ENCODE measurements at regions not wholly inside any gene's neighbourhood (a gene's known extent, or its start where the extent isn't known, plus 50 kb on each side); places are given as distances from the start of the nearest gene placed in this dataset.

- TF ChIP-seq, protein P1, sequence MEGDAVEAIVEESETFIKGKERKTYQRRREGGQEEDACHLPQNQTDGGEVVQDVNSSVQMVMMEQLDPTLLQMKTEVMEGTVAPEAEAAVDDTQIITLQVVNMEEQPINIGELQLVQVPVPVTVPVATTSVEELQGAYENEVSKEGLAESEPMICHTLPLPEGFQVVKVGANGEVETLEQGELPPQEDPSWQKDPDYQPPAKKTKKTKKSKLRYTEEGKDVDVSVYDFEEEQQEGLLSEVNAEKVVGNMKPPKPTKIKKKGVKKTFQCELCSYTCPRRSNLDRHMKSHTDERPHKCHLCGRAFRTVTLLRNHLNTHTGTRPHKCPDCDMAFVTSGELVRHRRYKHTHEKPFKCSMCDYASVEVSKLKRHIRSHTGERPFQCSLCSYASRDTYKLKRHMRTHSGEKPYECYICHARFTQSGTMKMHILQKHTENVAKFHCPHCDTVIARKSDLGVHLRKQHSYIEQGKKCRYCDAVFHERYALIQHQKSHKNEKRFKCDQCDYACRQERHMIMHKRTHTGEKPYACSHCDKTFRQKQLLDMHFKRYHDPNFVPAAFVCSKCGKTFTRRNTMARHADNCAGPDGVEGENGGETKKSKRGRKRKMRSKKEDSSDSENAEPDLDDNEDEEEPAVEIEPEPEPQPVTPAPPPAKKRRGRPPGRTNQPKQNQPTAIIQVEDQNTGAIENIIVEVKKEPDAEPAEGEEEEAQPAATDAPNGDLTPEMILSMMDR (IDR thresholded peaks at IDR 0.05; ENCODE audit: low read depth, low read length, missing input control) = no peak
- TF ChIP-seq YY1 (IDR thresholded peaks at IDR 0.05) = no peak
- TF ChIP-seq, protein P2, sequence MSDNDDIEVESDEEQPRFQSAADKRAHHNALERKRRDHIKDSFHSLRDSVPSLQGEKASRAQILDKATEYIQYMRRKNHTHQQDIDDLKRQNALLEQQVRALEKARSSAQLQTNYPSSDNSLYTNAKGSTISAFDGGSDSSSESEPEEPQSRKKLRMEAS (IDR thresholded peaks at IDR 0.05) = no peak
- TF ChIP-seq RXRA (IDR thresholded peaks at IDR 0.05) = no peak
- TF ChIP-seq TAF1 (conservative IDR thresholded peaks at IDR 0.05) = no peak
- no peak for TF ChIP-seq NR2F2 (IDR thresholded peaks at IDR 0.05)
Measured at GRCh38 chr6:71649915-71650314, 236.4 kb upstream of the RIMS1 start.

Data from liver (tissue), 3 donors.